Stomach (tissue), 8 donors: ENCODE measurements at regions not wholly inside any gene's neighbourhood (a gene's known extent, or its start where the extent isn't known, plus 50 kb on each side); places are given as distances from the start of the nearest gene placed in this dataset.

Experiments used
- DNase-seq, 2 donors: peaks; one replicate each; pipeline versions ENCODE4 v3.0.0 to v3.0.0-alpha.2; 2013 to 2019
- H3K27ac ChIP-seq, 5 donors: fragments of 200-600 bp in 4 of 5; sonication (generic) in 4 of 5; one replicate each; pipeline ENCODE4 v1.5.1; 2013 to 2019; ENCODE audit warnings: mild to moderate bottlenecking in 1 of 5, moderate library complexity in 1 of 5
- H3K27me3 ChIP-seq, 3 donors: fragments of 200-600 bp; sonication (generic); one replicate each; pipeline ENCODE4 v1.5.1; 2017 to 2019; ENCODE audit warnings: mixed run types in 1 of 3
- H3K36me3 ChIP-seq, 4 donors: fragments of 200-600 bp; sonication (generic); 1 replicate in 3 of 4; 2 replicates in 1 of 4; pipeline ENCODE4 v1.5.1; 2016 to 2019
- H3K4me1 ChIP-seq, 4 donors: fragments of 200-600 bp; sonication (generic); one replicate each; pipeline ENCODE4 v1.5.1; 2016 to 2019
- H3K4me3 ChIP-seq, 4 donors: fragments of 200-600 bp; sonication (generic) in 3 of 4; one replicate each; pipeline ENCODE4 v1.5.1; 2016 to 2019; ENCODE audit warnings: mild to moderate bottlenecking in 1 of 4
- H3K9me3 ChIP-seq, 4 donors: fragments of 200-600 bp; sonication (generic); one replicate each; pipeline ENCODE4 v1.5.1; 2016 to 2019
- EP300 ChIP-seq: sonication (generic); formaldehyde crosslinking; IDR thresholded peaks from one replicate; pipeline ENCODE4 v1.6.1; 2017; ENCODE audit warnings: antibody characterized with exemption
- POLR2A ChIP-seq, 4 donors: fragments of 450-650 bp; IDR thresholded peaks; one replicate each; pipeline ENCODE4 v1.6.1; 2016; ENCODE audit warnings: antibody characterized with exemption in 4 of 4, control low read depth in 2 of 4, mild to moderate bottlenecking in 1 of 4, moderate library complexity in 1 of 4
- POLR2AphosphoS5 ChIP-seq, 3 donors: sonication (generic); formaldehyde crosslinking; IDR thresholded peaks; one replicate each; pipeline ENCODE4 v1.6.1; 2016; ENCODE audit warnings: antibody characterized with exemption in 3 of 3
- WGBS, 5 donors: extraction: QIAGEN DNeasy Blood & Tissue Kit in 3 of 5; methylation state at CpG; one replicate each; pipeline versions ENCODE4 v1.1.5 to v1.1.7; 2013 to 2018; 5-methylcytosine and 5-hydroxymethylcytosine counted together
- intact Hi-C: fragments of 100-400 bp; cut with DNase I; formaldehyde crosslinking; loops from one replicate; pipeline ENCODE4 v1.15.1; 2023; ENCODE audit warnings: low total_unique reads
- TF ChIP-seq, protein P1 (sequence below), 7 experiments: fragments of 450-650 bp in 4 of 7; fragments of 200-600 bp in 3 of 7; sonication (generic) in 3 of 7; IDR thresholded peaks; one replicate each; pipeline ENCODE4 v1.5.1; 2016 to 2019; ENCODE audit warnings: antibody characterized with exemption in 7 of 7, control low read depth in 2 of 7, mild to moderate bottlenecking in 1 of 7
- donor health status: healthy with polysubstance abuse.
- donor health status: Bipolar disorder and iron deficiency.
- donor health status: healthy.

- 57 to 71% (median 61%) methylated on average over 6 of the region's 6 CpGs for WGBS, 5 donors
- H3K9me3 ChIP-seq = no peaks in the 10 kb centered on the region
- no peaks in the 10 kb centered on the region for H3K27me3 ChIP-seq
- intact Hi-C loops = loop anchor here (10.0 kb wide), 1 partner anchor 141 kb away; no protein-coding TSS in a partner anchor
- DNase-seq = no peak
- no peak overlapping the region for H3K4me3 ChIP-seq
- TF ChIP-seq POLR2A (IDR thresholded peaks at IDR 0.05) = no peak
- no peak for TF ChIP-seq POLR2AphosphoS5 (IDR thresholded peaks at IDR 0.05)
- TF ChIP-seq EP300 = no peak
- TF ChIP-seq, protein P1, sequence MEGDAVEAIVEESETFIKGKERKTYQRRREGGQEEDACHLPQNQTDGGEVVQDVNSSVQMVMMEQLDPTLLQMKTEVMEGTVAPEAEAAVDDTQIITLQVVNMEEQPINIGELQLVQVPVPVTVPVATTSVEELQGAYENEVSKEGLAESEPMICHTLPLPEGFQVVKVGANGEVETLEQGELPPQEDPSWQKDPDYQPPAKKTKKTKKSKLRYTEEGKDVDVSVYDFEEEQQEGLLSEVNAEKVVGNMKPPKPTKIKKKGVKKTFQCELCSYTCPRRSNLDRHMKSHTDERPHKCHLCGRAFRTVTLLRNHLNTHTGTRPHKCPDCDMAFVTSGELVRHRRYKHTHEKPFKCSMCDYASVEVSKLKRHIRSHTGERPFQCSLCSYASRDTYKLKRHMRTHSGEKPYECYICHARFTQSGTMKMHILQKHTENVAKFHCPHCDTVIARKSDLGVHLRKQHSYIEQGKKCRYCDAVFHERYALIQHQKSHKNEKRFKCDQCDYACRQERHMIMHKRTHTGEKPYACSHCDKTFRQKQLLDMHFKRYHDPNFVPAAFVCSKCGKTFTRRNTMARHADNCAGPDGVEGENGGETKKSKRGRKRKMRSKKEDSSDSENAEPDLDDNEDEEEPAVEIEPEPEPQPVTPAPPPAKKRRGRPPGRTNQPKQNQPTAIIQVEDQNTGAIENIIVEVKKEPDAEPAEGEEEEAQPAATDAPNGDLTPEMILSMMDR (IDR thresholded peaks at IDR 0.05) = no peak
- peaks cover under 1 to 27% (median 10%) of the 10 kb centered on the region in 4 donors for H3K4me1 ChIP-seq
- H3K36me3 ChIP-seq = no peaks in the 10 kb centered on the region
- no peak overlapping the region for H3K27ac ChIP-seq
Measured at GRCh38 chr14:34363733-34364134, 98.3 kb downstream of the SPTSSA start.

GRCh38 chr14:34362641-34363251 is 99.3 kb downstream of the SPTSSA start:
- Histone ChIP-seq H3K27ac (no peak overlapping the region), H3K4me1 (peaks cover 0 to 17% (median 4%) of the 10 kb centered on the region in 4 donors), H3K9me3 (no peaks in the 10 kb centered on the region), H3K4me3 (no peak overlapping the region), H3K36me3 (no peaks in the 10 kb centered on the region), H3K27me3 (no peaks in the 10 kb centered on the region)
- intact Hi-C loops = loop anchor here (10.0 kb wide), 1 partner anchor 142 kb away; no protein-coding TSS in a partner anchor
- WGBS, 5 donors = 71 to 90% (median 87%) methylated on average over 3 of the region's 3 CpGs
- no peak for TF ChIP-seq POLR2AphosphoS5 (IDR thresholded peaks at IDR 0.05)
- no peak for TF ChIP-seq POLR2A (IDR thresholded peaks at IDR 0.05)
- no peak for TF ChIP-seq EP300
- TF ChIP-seq, protein P1 (IDR thresholded peaks at IDR 0.05) = no peak
- no peak for DNase-seq

DNA sequence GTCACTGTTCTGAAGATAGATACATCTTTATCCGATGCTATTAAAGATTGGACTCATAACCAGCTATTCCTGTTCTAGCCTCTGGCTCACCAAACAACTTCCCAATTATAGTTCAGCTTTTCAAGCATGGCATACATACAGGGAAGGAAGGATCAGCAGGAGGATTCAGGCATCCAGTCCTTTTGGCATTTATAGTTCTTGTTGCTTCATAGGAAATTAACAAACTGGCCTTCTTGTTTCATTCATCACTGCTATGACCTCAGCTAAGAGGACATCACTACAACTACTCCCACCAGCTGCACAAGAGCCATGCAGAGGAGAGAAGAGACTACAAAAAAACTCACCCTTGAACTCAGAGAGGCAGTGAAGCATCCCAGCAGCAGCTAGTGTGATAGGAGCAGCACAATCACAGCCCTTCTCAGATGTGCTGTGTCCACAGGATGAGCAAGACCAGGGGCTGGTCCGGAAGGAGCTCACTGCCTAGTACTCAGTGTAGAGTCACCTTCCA is 100.5 kb downstream of the SPTSSA start:
- 67 to 85% (median 71%) methylated on average over 2 of the region's 2 CpGs for WGBS, 5 donors
- no peak for TF ChIP-seq EP300
- TF ChIP-seq POLR2AphosphoS5 (IDR thresholded peaks at IDR 0.05) = peak in 1 of 3 donors; percentile 5
- TF ChIP-seq, protein P1 (IDR thresholded peaks at IDR 0.05) = no peak
- no peak for TF ChIP-seq POLR2A (IDR thresholded peaks at IDR 0.05)
- DNase-seq = peak in 1 of 2 donors; percentile 32
- Histone ChIP-seq H3K4me3 (no peak overlapping the region), H3K27me3 (no peaks in the 10 kb centered on the region), H3K4me1 (peaks cover 0 to 16% (median 3%) of the 10 kb centered on the region in 4 donors), H3K27ac (peak overlapping the region in 2 of 5 donors; percentile 22 to 24), H3K36me3 (no peaks in the 10 kb centered on the region), H3K9me3 (no peaks in the 10 kb centered on the region)
- intact Hi-C loops = loop anchor here (10.0 kb wide), 1 partner anchor 143 kb away; no protein-coding TSS in a partner anchor

DNA sequence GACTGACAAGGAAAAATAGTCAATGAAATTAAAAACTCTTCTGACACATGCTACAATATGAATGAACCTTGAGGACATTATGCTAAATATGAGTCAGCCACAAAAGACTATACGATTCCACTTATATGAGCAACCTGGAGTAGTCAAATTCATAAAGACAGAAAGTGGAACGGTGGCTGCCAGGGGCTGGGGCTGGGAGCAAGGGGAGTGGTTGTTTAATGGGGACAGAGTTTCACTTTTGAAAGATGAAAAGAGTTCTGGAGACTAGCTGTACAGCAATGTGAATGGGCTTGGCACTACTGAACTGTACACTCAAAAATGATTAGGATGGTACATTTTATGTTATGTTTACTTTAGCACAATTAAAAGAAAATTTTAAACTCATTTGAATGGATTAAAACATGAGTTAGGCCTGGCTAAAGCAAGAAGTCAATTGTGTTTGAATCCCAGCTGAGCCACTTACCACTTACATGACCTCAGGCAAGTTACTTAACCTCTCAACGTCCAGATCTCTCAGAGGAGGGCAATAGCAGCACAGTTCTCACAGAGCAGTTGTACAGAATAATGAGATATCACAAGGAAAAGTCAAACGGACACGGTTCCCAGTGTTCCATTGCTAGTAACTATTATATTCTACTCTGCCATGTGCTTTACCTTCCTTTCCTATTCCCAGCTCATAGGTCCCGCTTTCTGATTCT is 102.5 kb downstream of the SPTSSA start:
- DNase-seq = no peak
- 35 to 47% (median 40%) methylated on average over 6 of the region's 6 CpGs for WGBS, 5 donors
- no peak for TF ChIP-seq EP300
- TF ChIP-seq POLR2A (IDR thresholded peaks at IDR 0.05) = no peak
- TF ChIP-seq, protein P1 (IDR thresholded peaks at IDR 0.05) = no peak
- no peak for TF ChIP-seq POLR2AphosphoS5 (IDR thresholded peaks at IDR 0.05)
- no peak overlapping the region for H3K27ac ChIP-seq
- no peak overlapping the region for H3K4me3 ChIP-seq
- no peaks in the 10 kb centered on the region for H3K36me3 ChIP-seq
- no peaks in the 10 kb centered on the region for H3K27me3 ChIP-seq
- no peaks in the 10 kb centered on the region for H3K9me3 ChIP-seq
- H3K4me1 ChIP-seq = peaks cover 0 to 8% (median 3%) of the 10 kb centered on the region in 4 donors
- intact Hi-C loops = loop anchor here (10.0 kb wide), 1 partner anchor 145 kb away; no protein-coding TSS in a partner anchor
